CD4-positive, CD25-positive, alpha-beta regulatory T cell (primary cell): ENCODE measurements at regions not wholly inside any gene's neighbourhood (a gene's known extent, or its start where the extent isn't known, plus 50 kb on each side); places are given as distances from the start of the nearest gene placed in this dataset.
"Not testable (repeated sequence)": the region's sequence is repeated elsewhere in the genome, so short reads cannot be mapped to it uniquely, and the experiment has no call there.

Source experiments
- ATAC-seq, 2 donors: fragments of 150-1000 bp; cut with Tn5 transposase; one replicate each; pipeline ENCODE4 v1.10.0; 2021; ENCODE audit warnings: low read depth in 2 of 2, moderate number of reproducible peaks in 2 of 2, moderate library complexity in 1 of 2
- DNase-seq, 3 donors: peaks; one replicate each; pipeline versions ENCODE4 v3.0.0 to v3.0.0-alpha.2; 2012 to 2022; ENCODE audit warnings: mixed read lengths in 1 of 3
- H3K27ac ChIP-seq: one replicate; pipeline ENCODE4 v1.7.0; 2013; ENCODE audit warnings: mild to moderate bottlenecking, low read length; ENCODE audit not compliant: insufficient read depth, poor library complexity, severe bottlenecking
- H3K27me3 ChIP-seq: one replicate; pipeline ENCODE4 v1.7.0; 2013; ENCODE audit warnings: low read length; ENCODE audit not compliant: control insufficient read depth, insufficient read depth
- H3K36me3 ChIP-seq: one replicate; pipeline ENCODE4 v1.7.0; 2013; ENCODE audit warnings: mild to moderate bottlenecking, low read length, moderate library complexity; ENCODE audit not compliant: control insufficient read depth, insufficient read depth
- H3K4me1 ChIP-seq: 2 replicates; pipeline ENCODE4 v1.7.0; 2013; ENCODE audit warnings: mild to moderate bottlenecking, low read length; ENCODE audit not compliant: insufficient read depth, control insufficient read depth, poor library complexity, severe bottlenecking
- H3K4me3 ChIP-seq: one replicate; pipeline ENCODE4 v1.7.0; 2013; ENCODE audit warnings: low read depth, mild to moderate bottlenecking, low read length, moderate library complexity
- H3K9me3 ChIP-seq, 2 experiments: 1 replicate in 1 of 2; 2 replicates in 1 of 2; pipeline ENCODE4 v1.7.0; 2013; ENCODE audit warnings: low read length in 2 of 2, mild to moderate bottlenecking in 1 of 2, moderate library complexity in 1 of 2; ENCODE audit not compliant: control insufficient read depth in 2 of 2
- H3K27ac Mint-ChIP-seq, 3 donors: one replicate each; pipeline ENCODE4 v1.8.0; 2020 to 2022; ENCODE audit warnings: mild to moderate bottlenecking in 3 of 3, mixed read lengths in 3 of 3, moderate library complexity in 2 of 3
- H3K27me3 Mint-ChIP-seq: one replicate; pipeline ENCODE4 v1.8.0; 2022; ENCODE audit warnings: mild to moderate bottlenecking, mixed read lengths
- H3K36me3 Mint-ChIP-seq: one replicate; pipeline ENCODE4 v1.8.0; 2020; ENCODE audit warnings: mixed read lengths
- H3K4me1 Mint-ChIP-seq, 4 donors: one replicate each; pipeline ENCODE4 v1.8.0; 2020 to 2022; ENCODE audit warnings: mixed read lengths in 4 of 4, mild to moderate bottlenecking in 1 of 4
- H3K4me3 Mint-ChIP-seq, 4 donors: one replicate each; pipeline ENCODE4 v1.8.0; 2020 to 2022; ENCODE audit warnings: mild to moderate bottlenecking in 4 of 4, mixed read lengths in 4 of 4, moderate library complexity in 3 of 4
- H3K9me3 Mint-ChIP-seq, 7 donors: one replicate each; pipeline ENCODE4 v1.8.0; 2020 to 2022; ENCODE audit warnings: mixed read lengths in 7 of 7, mild to moderate bottlenecking in 3 of 7, moderate library complexity in 2 of 7

GRCh38 chrX:119296973-119297372 is 60.9 kb downstream of the PGRMC1 start:
- ATAC-seq, H3K4me1 Mint-ChIP-seq, DNase-seq, H3K4me3 ChIP-seq, H3K27me3 ChIP-seq, H3K4me1 ChIP-seq, H3K4me3 Mint-ChIP-seq, H3K27ac Mint-ChIP-seq, H3K27ac ChIP-seq, H3K9me3 ChIP-seq, H3K9me3 Mint-ChIP-seq, H3K36me3 Mint-ChIP-seq, H3K27me3 Mint-ChIP-seq, H3K36me3 ChIP-seq: not testable (repeated sequence)

GRCh38 chrX:119299812-119300211 is 63.7 kb downstream of the PGRMC1 start:
- H3K4me1 ChIP-seq, H3K4me3 ChIP-seq, H3K9me3 ChIP-seq, H3K27ac Mint-ChIP-seq, H3K27me3 Mint-ChIP-seq, H3K27me3 ChIP-seq, H3K9me3 Mint-ChIP-seq, H3K27ac ChIP-seq, DNase-seq, ATAC-seq, H3K36me3 Mint-ChIP-seq, H3K4me1 Mint-ChIP-seq, H3K4me3 Mint-ChIP-seq, H3K36me3 ChIP-seq: not testable (repeated sequence)

GRCh38 chrX:119303137-119303536 is 67.1 kb downstream of the PGRMC1 start:
- peaks cover 5% of the 10 kb centered on the region for H3K27me3 Mint-ChIP-seq
- H3K36me3 ChIP-seq = no peaks in the 10 kb centered on the region
- no peak overlapping the region for H3K4me3 ChIP-seq
- peaks cover 0 to 5% (median 0%) of the 10 kb centered on the region in 7 donors for H3K9me3 Mint-ChIP-seq
- no peak overlapping the region for H3K27ac Mint-ChIP-seq
- DNase-seq = no peak
- no peaks in the 10 kb centered on the region for H3K27me3 ChIP-seq
- no peak for ATAC-seq
- no peaks in the 10 kb centered on the region for H3K36me3 Mint-ChIP-seq
- no peaks in the 10 kb centered on the region for H3K4me1 ChIP-seq
- H3K9me3 ChIP-seq = no peaks in the 10 kb centered on the region
- H3K4me3 Mint-ChIP-seq = no peak overlapping the region
- H3K27ac ChIP-seq = no peak overlapping the region
- H3K4me1 Mint-ChIP-seq = peaks cover 0 to 3% (median under 1%) of the 10 kb centered on the region in 4 donors

- Histone ChIP-seq H3K4me3 (no peak overlapping the region), H3K36me3 (no peaks in the 10 kb centered on the region), H3K4me1 (no peaks in the 10 kb centered on the region), H3K27ac (no peak overlapping the region), H3K27me3 (no peaks in the 10 kb centered on the region), H3K9me3 (no peaks in the 10 kb centered on the region)
- Mint-ChIP-seq H3K9me3 (no peaks in the 10 kb centered on the region), H3K4me1 (peaks cover 0 to 2% (median 0%) of the 10 kb centered on the region in 4 donors), H3K36me3 (no peaks in the 10 kb centered on the region), H3K27ac (no peak overlapping the region), H3K27me3 (peaks cover 26% of the 10 kb centered on the region), H3K4me3 (no peak overlapping the region)
- DNase-seq = no peak
- no peak for ATAC-seq
Observed at GRCh38 chrX:119325456-119325855, 73.7 kb upstream of the SLC25A43 start.

GRCh38 chrX:119331873-119332272 is 67.3 kb upstream of the SLC25A43 start:
- H3K9me3 Mint-ChIP-seq, H3K36me3 ChIP-seq, H3K4me3 ChIP-seq, H3K27ac ChIP-seq, ATAC-seq, H3K4me1 ChIP-seq, H3K4me1 Mint-ChIP-seq, H3K27ac Mint-ChIP-seq, H3K4me3 Mint-ChIP-seq, H3K9me3 ChIP-seq, H3K27me3 ChIP-seq, H3K36me3 Mint-ChIP-seq, DNase-seq: not testable (repeated sequence)
- peaks cover 13% of the 10 kb centered on the region for H3K27me3 Mint-ChIP-seq

- H3K27ac Mint-ChIP-seq, H3K27me3 ChIP-seq, H3K4me3 ChIP-seq, H3K4me1 Mint-ChIP-seq, H3K4me1 ChIP-seq, H3K36me3 Mint-ChIP-seq, H3K9me3 Mint-ChIP-seq, H3K9me3 ChIP-seq, H3K4me3 Mint-ChIP-seq, DNase-seq, H3K36me3 ChIP-seq, H3K27ac ChIP-seq, ATAC-seq: not testable (repeated sequence)
- H3K27me3 Mint-ChIP-seq = peaks cover 13% of the 10 kb centered on the region
Observed at GRCh38 chrX:119332855-119333720, 66.0 kb upstream of the SLC25A43 start.

GRCh38 chrX:119333721-119334032 is 65.5 kb upstream of the SLC25A43 start:
- not testable (repeated sequence) for H3K36me3 ChIP-seq, H3K9me3 ChIP-seq, H3K27me3 Mint-ChIP-seq, H3K27ac Mint-ChIP-seq, H3K9me3 Mint-ChIP-seq, ATAC-seq, H3K4me3 Mint-ChIP-seq, H3K4me3 ChIP-seq, H3K27me3 ChIP-seq, DNase-seq, H3K4me1 Mint-ChIP-seq, H3K27ac ChIP-seq, H3K4me1 ChIP-seq, H3K36me3 Mint-ChIP-seq

GRCh38 chrX:119334468-119335050 is 64.6 kb upstream of the SLC25A43 start:
- not testable (repeated sequence) for H3K4me1 Mint-ChIP-seq, H3K9me3 Mint-ChIP-seq, H3K4me3 Mint-ChIP-seq, H3K4me1 ChIP-seq, ATAC-seq, H3K27me3 ChIP-seq, H3K9me3 ChIP-seq, H3K36me3 ChIP-seq, DNase-seq, H3K27ac Mint-ChIP-seq, H3K4me3 ChIP-seq, H3K36me3 Mint-ChIP-seq, H3K27ac ChIP-seq
- peaks cover 12% of the 10 kb centered on the region for H3K27me3 Mint-ChIP-seq
